SU-DHL-6 (cell line): ENCODE measurements at regions not wholly inside any gene's neighbourhood (a gene's known extent, or its start where the extent isn't known, plus 50 kb on each side); places are given as distances from the start of the nearest gene placed in this dataset.
"Not testable (repeated sequence)": the region's sequence is repeated elsewhere in the genome, so short reads cannot be mapped to it uniquely, and the experiment has no call there.

ENCODE experiments used
- H2AFZ ChIP-seq: fragments of 200-600 bp; sonication (generic); 2 replicates; pipeline ENCODE4 v1.6.1; 2014; ENCODE audit warnings: low read depth, mild to moderate bottlenecking, moderate library complexity, mixed read lengths, antibody characterized with exemption, low read length; ENCODE audit not compliant: severe bottlenecking
- H3F3A ChIP-seq: fragments of 200-600 bp; shearing (Covaris generic); 2 replicates; pipeline ENCODE4 v1.6.0; 2016; ENCODE audit warnings: antibody characterized with exemption, mild to moderate bottlenecking; ENCODE audit not compliant: insufficient read depth
- H3K27ac ChIP-seq: fragments of 200-600 bp; sonication (generic); 2 replicates; pipeline ENCODE4 v1.5.1; 2016; ENCODE audit warnings: low read depth, mild to moderate bottlenecking, low read length, moderate library complexity, mixed read lengths
- H3K27me3 ChIP-seq: fragments of 200-600 bp; sonication (generic), shearing (Covaris generic); 2 replicates; pipeline ENCODE4 v1.6.0; 2014; ENCODE audit warnings: mild to moderate bottlenecking, low read length
- H3K36me3 ChIP-seq: fragments of 200-600 bp; sonication (generic); 2 replicates; pipeline ENCODE4 v1.6.1; 2014; ENCODE audit warnings: mild to moderate bottlenecking, low read length, mixed read lengths
- H3K4me2 ChIP-seq: fragments of 300-600, 200-600 bp; shearing (Covaris generic), sonication (generic); 2 replicates; pipeline ENCODE4 v1.6.0; 2014; ENCODE audit warnings: low read length, low read depth, mild to moderate bottlenecking; ENCODE audit not compliant: poor library complexity, severe bottlenecking
- H3K4me3 ChIP-seq: fragments of 200-600 bp; sonication (generic); 2 replicates; pipeline ENCODE4 v1.5.1; 2014; ENCODE audit warnings: antibody characterized with exemption, low read length, mild to moderate bottlenecking, mixed read lengths; ENCODE audit not compliant: insufficient read depth, poor library complexity, severe bottlenecking
- H3K79me2 ChIP-seq: fragments of 200-600 bp; sonication (generic); 2 replicates; pipeline ENCODE4 v1.6.1; 2014; ENCODE audit warnings: mild to moderate bottlenecking, low read length, moderate library complexity; ENCODE audit not compliant: insufficient read depth
- H3K9ac ChIP-seq: fragments of 200-600 bp; sonication (generic); 2 replicates; pipeline ENCODE4 v1.7.0; 2014; ENCODE audit warnings: mild to moderate bottlenecking, low read length
- H3K9me2 ChIP-seq: fragments of 200-600 bp; sonication (generic); replicated peaks from 2 replicates; pipeline ENCODE4 v1.6.1; 2014; ENCODE audit warnings: low read length; ENCODE audit not compliant: insufficient read depth
- H3K9me3 ChIP-seq: fragments of 200-600 bp; sonication (generic); 2 replicates; pipeline ENCODE4 v1.6.1; 2014; ENCODE audit warnings: low read length, mixed read lengths; ENCODE audit not compliant: insufficient read depth
- H4K20me1 ChIP-seq: fragments of 200-600 bp; sonication (generic); 2 replicates; pipeline ENCODE4 v1.6.1; 2014; ENCODE audit warnings: low read depth, mild to moderate bottlenecking, antibody characterized with exemption, low read length, moderate library complexity, mixed read lengths
- CTCF ChIP-seq: fragments of 200-600 bp; sonication (generic); IDR thresholded peaks from one replicate; pipeline ENCODE4 v1.5.1; 2017; ENCODE audit warnings: antibody characterized with exemption, mild to moderate bottlenecking, low read length, moderate library complexity; ENCODE audit not compliant: insufficient read depth, poor library complexity, severe bottlenecking
- EZH2phosphoT487 ChIP-seq: fragments of 200-600 bp; sonication (generic), shearing (Covaris generic); conservative IDR thresholded peaks from 2 replicates; pipeline ENCODE4 v1.6.1; 2018; ENCODE audit warnings: mild to moderate bottlenecking, antibody characterized with exemption, low read length, moderate library complexity, mixed read lengths

- H3K9me2 ChIP-seq: no peaks in the 10 kb centered on the region
- no peaks in the 10 kb centered on the region for H3K9me3 ChIP-seq
- H4K20me1 ChIP-seq: no peaks in the 10 kb centered on the region
- no peaks in the 10 kb centered on the region for H3K79me2 ChIP-seq
- H3K27ac ChIP-seq: no peak overlapping the region
- no peaks in the 10 kb centered on the region for H3F3A ChIP-seq
- no peak overlapping the region for H3K4me2 ChIP-seq
- no peak overlapping the region for H3K9ac ChIP-seq
- TF ChIP-seq EZH2phosphoT487 (no peak), CTCF (no peak)
- no peaks in the 10 kb centered on the region for H3K36me3 ChIP-seq
- H2AFZ ChIP-seq: no peak overlapping the region
- no peaks in the 10 kb centered on the region for H3K27me3 ChIP-seq
- no peak overlapping the region for H3K4me3 ChIP-seq
Observed at GRCh38 chr20:28562510-28562898, 2695.0 kb upstream of the DEFB115 start.

- H3K9ac ChIP-seq, H2AFZ ChIP-seq, H3K36me3 ChIP-seq, H3K27me3 ChIP-seq, H3K79me2 ChIP-seq, H3K9me3 ChIP-seq, H3K9me2 ChIP-seq, H3K4me3 ChIP-seq, H3K27ac ChIP-seq, H4K20me1 ChIP-seq, H3F3A ChIP-seq, H3K4me2 ChIP-seq: not testable (repeated sequence)
Observed at GRCh38 chr20:28562899-28563521, 2694.5 kb upstream of the DEFB115 start.

GRCh38 chr20:28564024-28564423 is 2693.4 kb upstream of the DEFB115 start:
- not testable (repeated sequence) for H4K20me1 ChIP-seq, H3F3A ChIP-seq, H3K27ac ChIP-seq, H3K79me2 ChIP-seq, H3K36me3 ChIP-seq, H3K9ac ChIP-seq, H2AFZ ChIP-seq, H3K4me3 ChIP-seq, H3K27me3 ChIP-seq, H3K9me3 ChIP-seq, H3K9me2 ChIP-seq, H3K4me2 ChIP-seq

GRCh38 chr20:28564688-28565463 is 2692.6 kb upstream of the DEFB115 start:
- H3K79me2 ChIP-seq, H3K9me3 ChIP-seq, H3K9me2 ChIP-seq, H4K20me1 ChIP-seq, H3F3A ChIP-seq, H3K36me3 ChIP-seq, H3K27ac ChIP-seq, H3K4me2 ChIP-seq, H3K27me3 ChIP-seq, H3K9ac ChIP-seq, H2AFZ ChIP-seq, H3K4me3 ChIP-seq: not testable (repeated sequence)

GRCh38 chr20:28575991-28576390 is 2681.5 kb upstream of the DEFB115 start:
- not testable (repeated sequence) for H3K79me2 ChIP-seq, H3K36me3 ChIP-seq, H3K9me3 ChIP-seq, H4K20me1 ChIP-seq, H3K27me3 ChIP-seq, H3K9me2 ChIP-seq, H3K4me2 ChIP-seq, H3F3A ChIP-seq, H2AFZ ChIP-seq, H3K4me3 ChIP-seq, H3K9ac ChIP-seq, H3K27ac ChIP-seq

GRCh38 chr20:28591680-28592079 is 2665.8 kb upstream of the DEFB115 start:
- H3K9me2 ChIP-seq, H3K4me3 ChIP-seq, H3K9ac ChIP-seq, H3F3A ChIP-seq, H4K20me1 ChIP-seq, H3K9me3 ChIP-seq, H3K27me3 ChIP-seq, H2AFZ ChIP-seq, H3K79me2 ChIP-seq, H3K4me2 ChIP-seq, H3K27ac ChIP-seq, H3K36me3 ChIP-seq: not testable (repeated sequence)

GRCh38 chr20:28593383-28593782 is 2664.1 kb upstream of the DEFB115 start:
- not testable (repeated sequence) for H3K4me3 ChIP-seq, H3K27ac ChIP-seq, H3K27me3 ChIP-seq, H3K9ac ChIP-seq, H3K79me2 ChIP-seq, H3K9me2 ChIP-seq, H3K4me2 ChIP-seq, H3K36me3 ChIP-seq, H4K20me1 ChIP-seq, H3F3A ChIP-seq, H2AFZ ChIP-seq, H3K9me3 ChIP-seq
